DMS153 treated with DMSO at 0.1 percent for 48 hours (cell line): ENCODE measurements at regions not wholly inside any gene's neighbourhood (a gene's known extent, or its start where the extent isn't known, plus 50 kb on each side); places are given as distances from the start of the nearest gene placed in this dataset.

ENCODE experiments used
- DNase-seq: peaks from one replicate; lab custom pipeline; 2025; ENCODE audit not compliant: unreplicated experiment; lab: John Stamatoyannopoulos, UW

- DNase-seq, result no peak
Measured at GRCh38 chr2:177340158-177340557, 52.4 kb upstream of the AGPS start.

- no peak for DNase-seq
Measured at GRCh38 chr2:177342736-177343135, 49.8 kb upstream of the AGPS start.
